ENCODE measurements at regions not wholly inside any gene's neighbourhood (a gene's known extent, or its start where the extent isn't known, plus 50 kb on each side); places are given as distances from the start of the nearest gene placed in this dataset.

GRCh38 chr1:70553567-70553956 is 142.5 kb downstream of the CTH start:
- H3K4me3 ChIP-seq (ENCODE audit: low read length) = no peak overlapping the region
- DNase-seq (ENCODE audit: low read depth) = no peak
- TF ChIP-seq CTCF (IDR thresholded peaks at IDR 0.05; ENCODE audit: insufficient read depth, low read depth, low read length, missing control alignments) = no peak

GRCh38 chr1:70554341-70554740 is 143.3 kb downstream of the CTH start:
- H3K4me3 ChIP-seq (ENCODE audit: low read length) = no peak overlapping the region
- no peak for DNase-seq (ENCODE audit: low read depth)
- no peak for TF ChIP-seq CTCF (IDR thresholded peaks at IDR 0.05; ENCODE audit: insufficient read depth, low read depth, low read length, missing control alignments)

- TF ChIP-seq CTCF (IDR thresholded peaks at IDR 0.05; ENCODE audit: insufficient read depth, low read depth, low read length, missing control alignments) = no peak
- no peak for DNase-seq (ENCODE audit: low read depth)
- H3K4me3 ChIP-seq (ENCODE audit: low read length) = no peak overlapping the region
Observed at GRCh38 chr1:70556541-70556940, 145.5 kb downstream of the CTH start.

- no peak for TF ChIP-seq CTCF (IDR thresholded peaks at IDR 0.05; ENCODE audit: insufficient read depth, low read depth, low read length, missing control alignments)
- no peak overlapping the region for H3K4me3 ChIP-seq (ENCODE audit: low read length)
- DNase-seq (ENCODE audit: low read depth) = no peak
Observed at GRCh38 chr1:70567167-70567566, 156.1 kb downstream of the CTH start.

GRCh38 chr1:70571191-70571590 is 160.1 kb downstream of the CTH start:
- no peak overlapping the region for H3K4me3 ChIP-seq (ENCODE audit: low read length)
- DNase-seq (ENCODE audit: low read depth) = no peak
- TF ChIP-seq CTCF (IDR thresholded peaks at IDR 0.05; ENCODE audit: insufficient read depth, low read depth, low read length, missing control alignments) = no peak

GRCh38 chr1:70573317-70573843 is 162.3 kb downstream of the CTH start:
- no peak for TF ChIP-seq CTCF (IDR thresholded peaks at IDR 0.05; ENCODE audit: insufficient read depth, low read depth, low read length, missing control alignments)
- no peak for DNase-seq (ENCODE audit: low read depth)
- no peak overlapping the region for H3K4me3 ChIP-seq (ENCODE audit: low read length)

GRCh38 chr1:70581661-70582060 is 170.6 kb downstream of the CTH start:
- no peak for TF ChIP-seq CTCF (IDR thresholded peaks at IDR 0.05; ENCODE audit: insufficient read depth, low read depth, low read length, missing control alignments)
- no peak overlapping the region for H3K4me3 ChIP-seq (ENCODE audit: low read length)
- no peak for DNase-seq (ENCODE audit: low read depth)
